ENCODE measurements at regions not wholly inside any gene's neighbourhood (a gene's known extent, or its start where the extent isn't known, plus 50 kb on each side); places are given as distances from the start of the nearest gene placed in this dataset.

GRCh38 chr11:121699801-121700200 lies 247.0 kb upstream of the SORL1-AS1 start:
- Mint-ChIP-seq H3K4me1 (peaks cover 34% of the 10 kb centered on the region), H3K4me3 (no peak overlapping the region), H3K27ac (no peak overlapping the region), H3K9me3 (0 out of 2 replicates have a peak, but pooled peaks cover 9% of the 10 kb centered on the region), H3K36me3 (no peaks in the 10 kb centered on the region), H3K27me3 (ENCODE audit: low read depth) (peaks cover 3% of the 10 kb centered on the region; the same call in 1 of the 2 replicates)
- CTCF ChIA-PET = interaction anchor here (1.1 kb wide), 1 partner anchor 408 kb away, joined by 3 read pairs; no protein-coding TSS in a partner anchor
- DNase-seq (ENCODE audit: low spot score) = no peak
- TF ChIP-seq OVOL2 (CRISPR knock-in tag; IDR thresholded peaks at IDR 0.05; ENCODE audit: borderline replicate concordance) (no peak), IRF2 (CRISPR knock-in tag; IDR thresholded peaks at IDR 0.05; ENCODE audit: borderline replicate concordance, low read depth) (no peak), ATF1 (CRISPR knock-in tag; IDR thresholded peaks at IDR 0.05) (no peak), E2F1 (CRISPR knock-in tag; IDR thresholded peaks at IDR 0.05) (no peak), ZNF219 (CRISPR knock-in tag; IDR thresholded peaks at IDR 0.05; ENCODE audit: borderline replicate concordance) (no peak), RELA (CRISPR knock-in tag; IDR thresholded peaks at IDR 0.05; ENCODE audit: borderline replicate concordance) (no peak), PRDM15 (CRISPR knock-in tag; IDR thresholded peaks at IDR 0.05) (no peak)
- TF ChIP-seq, protein P1, sequence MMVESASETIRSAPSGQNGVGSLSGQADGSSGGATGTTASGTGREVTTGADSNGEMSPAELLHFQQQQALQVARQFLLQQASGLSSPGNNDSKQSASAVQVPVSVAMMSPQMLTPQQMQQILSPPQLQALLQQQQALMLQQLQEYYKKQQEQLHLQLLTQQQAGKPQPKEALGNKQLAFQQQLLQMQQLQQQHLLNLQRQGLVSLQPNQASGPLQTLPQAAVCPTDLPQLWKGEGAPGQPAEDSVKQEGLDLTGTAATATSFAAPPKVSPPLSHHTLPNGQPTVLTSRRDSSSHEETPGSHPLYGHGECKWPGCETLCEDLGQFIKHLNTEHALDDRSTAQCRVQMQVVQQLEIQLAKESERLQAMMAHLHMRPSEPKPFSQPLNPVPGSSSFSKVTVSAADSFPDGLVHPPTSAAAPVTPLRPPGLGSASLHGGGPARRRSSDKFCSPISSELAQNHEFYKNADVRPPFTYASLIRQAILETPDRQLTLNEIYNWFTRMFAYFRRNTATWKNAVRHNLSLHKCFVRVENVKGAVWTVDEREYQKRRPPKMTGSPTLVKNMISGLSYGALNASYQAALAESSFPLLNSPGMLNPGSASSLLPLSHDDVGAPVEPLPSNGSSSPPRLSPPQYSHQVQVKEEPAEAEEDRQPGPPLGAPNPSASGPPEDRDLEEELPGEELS (CRISPR knock-in tag; IDR thresholded peaks at IDR 0.05) = no peak
- TF ChIP-seq, protein P2, sequence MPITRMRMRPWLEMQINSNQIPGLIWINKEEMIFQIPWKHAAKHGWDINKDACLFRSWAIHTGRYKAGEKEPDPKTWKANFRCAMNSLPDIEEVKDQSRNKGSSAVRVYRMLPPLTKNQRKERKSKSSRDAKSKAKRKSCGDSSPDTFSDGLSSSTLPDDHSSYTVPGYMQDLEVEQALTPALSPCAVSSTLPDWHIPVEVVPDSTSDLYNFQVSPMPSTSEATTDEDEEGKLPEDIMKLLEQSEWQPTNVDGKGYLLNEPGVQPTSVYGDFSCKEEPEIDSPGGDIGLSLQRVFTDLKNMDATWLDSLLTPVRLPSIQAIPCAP (CRISPR knock-in tag; IDR thresholded peaks at IDR 0.05) = no peak
- no peak for ATAC-seq
- POLR2A ChIA-PET = no interaction called here

- H3K27me3 Mint-ChIP-seq (ENCODE audit: low read depth) = no peaks in the 10 kb centered on the region
- no peak overlapping the region for H3K27ac Mint-ChIP-seq
- no peaks in the 10 kb centered on the region for H3K36me3 Mint-ChIP-seq
- POLR2A ChIA-PET = no interaction called here
- H3K9me3 Mint-ChIP-seq = no peaks in the 10 kb centered on the region
- no peak overlapping the region for H3K4me3 Mint-ChIP-seq
- DNase-seq (ENCODE audit: low spot score) = no peak
- CTCF ChIA-PET = interaction anchor here (1.6 kb wide), 1 partner anchor 42 kb away, joined by 3 read pairs; no protein-coding TSS in a partner anchor
- ATAC-seq = no peak
- peaks cover 34% of the 10 kb centered on the region for H3K4me1 Mint-ChIP-seq
- TF ChIP-seq ZNF138 (CRISPR knock-in tag; conservative IDR thresholded peaks at IDR 0.05) (no peak), NFATC4 (CRISPR knock-in tag; IDR thresholded peaks at IDR 0.05) (no peak), FOXK1 (CRISPR knock-in tag; IDR thresholded peaks at IDR 0.05) (no peak), ZBTB21 (CRISPR knock-in tag; IDR thresholded peaks at IDR 0.05; ENCODE audit: borderline replicate concordance) (no peak), KAT7 (CRISPR knock-in tag; IDR thresholded peaks at IDR 0.05; ENCODE audit: borderline replicate concordance) (no peak), RELA (CRISPR knock-in tag; IDR thresholded peaks at IDR 0.05; ENCODE audit: borderline replicate concordance) (no peak)
- TF ChIP-seq, protein P3, sequence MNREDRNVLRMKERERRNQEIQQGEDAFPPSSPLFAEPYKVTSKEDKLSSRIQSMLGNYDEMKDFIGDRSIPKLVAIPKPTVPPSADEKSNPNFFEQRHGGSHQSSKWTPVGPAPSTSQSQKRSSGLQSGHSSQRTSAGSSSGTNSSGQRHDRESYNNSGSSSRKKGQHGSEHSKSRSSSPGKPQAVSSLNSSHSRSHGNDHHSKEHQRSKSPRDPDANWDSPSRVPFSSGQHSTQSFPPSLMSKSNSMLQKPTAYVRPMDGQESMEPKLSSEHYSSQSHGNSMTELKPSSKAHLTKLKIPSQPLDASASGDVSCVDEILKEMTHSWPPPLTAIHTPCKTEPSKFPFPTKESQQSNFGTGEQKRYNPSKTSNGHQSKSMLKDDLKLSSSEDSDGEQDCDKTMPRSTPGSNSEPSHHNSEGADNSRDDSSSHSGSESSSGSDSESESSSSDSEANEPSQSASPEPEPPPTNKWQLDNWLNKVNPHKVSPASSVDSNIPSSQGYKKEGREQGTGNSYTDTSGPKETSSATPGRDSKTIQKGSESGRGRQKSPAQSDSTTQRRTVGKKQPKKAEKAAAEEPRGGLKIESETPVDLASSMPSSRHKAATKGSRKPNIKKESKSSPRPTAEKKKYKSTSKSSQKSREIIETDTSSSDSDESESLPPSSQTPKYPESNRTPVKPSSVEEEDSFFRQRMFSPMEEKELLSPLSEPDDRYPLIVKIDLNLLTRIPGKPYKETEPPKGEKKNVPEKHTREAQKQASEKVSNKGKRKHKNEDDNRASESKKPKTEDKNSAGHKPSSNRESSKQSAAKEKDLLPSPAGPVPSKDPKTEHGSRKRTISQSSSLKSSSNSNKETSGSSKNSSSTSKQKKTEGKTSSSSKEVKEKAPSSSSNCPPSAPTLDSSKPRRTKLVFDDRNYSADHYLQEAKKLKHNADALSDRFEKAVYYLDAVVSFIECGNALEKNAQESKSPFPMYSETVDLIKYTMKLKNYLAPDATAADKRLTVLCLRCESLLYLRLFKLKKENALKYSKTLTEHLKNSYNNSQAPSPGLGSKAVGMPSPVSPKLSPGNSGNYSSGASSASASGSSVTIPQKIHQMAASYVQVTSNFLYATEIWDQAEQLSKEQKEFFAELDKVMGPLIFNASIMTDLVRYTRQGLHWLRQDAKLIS (CRISPR knock-in tag; IDR thresholded peaks at IDR 0.05; ENCODE audit: borderline replicate concordance) = no peak
- TF ChIP-seq, protein P1 (CRISPR knock-in tag; IDR thresholded peaks at IDR 0.05) = no peak
- TF ChIP-seq, protein P4, sequence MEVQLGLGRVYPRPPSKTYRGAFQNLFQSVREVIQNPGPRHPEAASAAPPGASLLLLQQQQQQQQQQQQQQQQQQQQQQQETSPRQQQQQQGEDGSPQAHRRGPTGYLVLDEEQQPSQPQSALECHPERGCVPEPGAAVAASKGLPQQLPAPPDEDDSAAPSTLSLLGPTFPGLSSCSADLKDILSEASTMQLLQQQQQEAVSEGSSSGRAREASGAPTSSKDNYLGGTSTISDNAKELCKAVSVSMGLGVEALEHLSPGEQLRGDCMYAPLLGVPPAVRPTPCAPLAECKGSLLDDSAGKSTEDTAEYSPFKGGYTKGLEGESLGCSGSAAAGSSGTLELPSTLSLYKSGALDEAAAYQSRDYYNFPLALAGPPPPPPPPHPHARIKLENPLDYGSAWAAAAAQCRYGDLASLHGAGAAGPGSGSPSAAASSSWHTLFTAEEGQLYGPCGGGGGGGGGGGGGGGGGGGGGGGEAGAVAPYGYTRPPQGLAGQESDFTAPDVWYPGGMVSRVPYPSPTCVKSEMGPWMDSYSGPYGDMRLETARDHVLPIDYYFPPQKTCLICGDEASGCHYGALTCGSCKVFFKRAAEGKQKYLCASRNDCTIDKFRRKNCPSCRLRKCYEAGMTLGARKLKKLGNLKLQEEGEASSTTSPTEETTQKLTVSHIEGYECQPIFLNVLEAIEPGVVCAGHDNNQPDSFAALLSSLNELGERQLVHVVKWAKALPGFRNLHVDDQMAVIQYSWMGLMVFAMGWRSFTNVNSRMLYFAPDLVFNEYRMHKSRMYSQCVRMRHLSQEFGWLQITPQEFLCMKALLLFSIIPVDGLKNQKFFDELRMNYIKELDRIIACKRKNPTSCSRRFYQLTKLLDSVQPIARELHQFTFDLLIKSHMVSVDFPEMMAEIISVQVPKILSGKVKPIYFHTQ (CRISPR knock-in tag; IDR thresholded peaks at IDR 0.05) = no peak
These were observed 244.3 kb upstream of the SORL1-AS1 start for GRCh38 chr11:121696931-121697670.
